ENCODE measurements at regions not wholly inside any gene's neighbourhood (a gene's known extent, or its start where the extent isn't known, plus 50 kb on each side); places are given as distances from the start of the nearest gene placed in this dataset.
A peak's percentile ranks its signal among the peaks of the same experiment; 100 is the strongest.

- H3K36me3 Mint-ChIP-seq (ENCODE audit: low read depth, unreplicated experiment), result no peaks in the 10 kb centered on the region
- Histone ChIP-seq H2AFZ (ENCODE audit: low read depth, low read length) (no peak overlapping the region), H3K79me2 (ENCODE audit: insufficient read depth, low read length) (no peaks in the 10 kb centered on the region), H3K4me3 (ENCODE audit: insufficient read depth, low read depth, low read length) (no peak overlapping the region), H3K9ac (ENCODE audit: low read length) (no peak overlapping the region), H3K9me3 (ENCODE audit: insufficient read depth, low read depth, low read length) (no peaks in the 10 kb centered on the region), H3K27ac (ENCODE audit: low read depth, low read length) (no peak overlapping the region), H4K20me1 (ENCODE audit: insufficient read depth, low read length) (no peaks in the 10 kb centered on the region), H3K27me3 (ENCODE audit: insufficient read depth, low read length) (no peaks in the 10 kb centered on the region), H3K4me2 (ENCODE audit: low read length) (no peak overlapping the region), H3K4me1 (ENCODE audit: insufficient read depth, low read length) (no peaks in the 10 kb centered on the region), H3K36me3 (ENCODE audit: insufficient read depth, low read length) (no peaks in the 10 kb centered on the region)
- H3K9me3 Mint-ChIP-seq (ENCODE audit: unreplicated experiment), result no peaks in the 10 kb centered on the region
- FAIRE-seq (no peak), DNase-seq (ENCODE audit: low read depth) (peak; percentile 2)
- no peaks in the 10 kb centered on the region for H3K4me1 Mint-ChIP-seq (ENCODE audit: low read depth, unreplicated experiment)
- no peak overlapping the region for H3K27ac Mint-ChIP-seq (ENCODE audit: unreplicated experiment)
- H3K27me3 Mint-ChIP-seq (ENCODE audit: low read depth, unreplicated experiment), result no peaks in the 10 kb centered on the region
- TF ChIP-seq EZH2 (IDR thresholded peaks at IDR 0.05; ENCODE audit: insufficient read depth, low read length) (no peak), CTCF (IDR thresholded peaks at IDR 0.05; ENCODE audit: insufficient read depth, low read depth, low read length) (no peak)
- no peak overlapping the region for H3K4me3 Mint-ChIP-seq (ENCODE audit: unreplicated experiment)
Observed at GRCh38 chr13:84362777-84363176, 480.5 kb upstream of the SLITRK1 start.

- Mint-ChIP-seq H3K27me3 (ENCODE audit: low read depth, unreplicated experiment) (no peaks in the 10 kb centered on the region), H3K4me3 (ENCODE audit: unreplicated experiment) (no peak overlapping the region), H3K9me3 (ENCODE audit: unreplicated experiment) (no peaks in the 10 kb centered on the region), H3K36me3 (ENCODE audit: low read depth, unreplicated experiment) (no peaks in the 10 kb centered on the region), H3K27ac (ENCODE audit: unreplicated experiment) (no peak overlapping the region), H3K4me1 (ENCODE audit: low read depth, unreplicated experiment) (no peaks in the 10 kb centered on the region)
- Histone ChIP-seq H3K79me2 (ENCODE audit: insufficient read depth, low read length) (no peaks in the 10 kb centered on the region), H3K27ac (ENCODE audit: low read depth, low read length) (no peak overlapping the region), H3K9me3 (ENCODE audit: insufficient read depth, low read depth, low read length) (no peaks in the 10 kb centered on the region), H3K36me3 (ENCODE audit: insufficient read depth, low read length) (no peaks in the 10 kb centered on the region), H4K20me1 (ENCODE audit: insufficient read depth, low read length) (no peaks in the 10 kb centered on the region), H3K27me3 (ENCODE audit: insufficient read depth, low read length) (no peaks in the 10 kb centered on the region), H3K4me2 (ENCODE audit: low read length) (no peak overlapping the region), H3K9ac (ENCODE audit: low read length) (no peak overlapping the region), H2AFZ (ENCODE audit: low read depth, low read length) (no peak overlapping the region), H3K4me3 (ENCODE audit: insufficient read depth, low read depth, low read length) (no peak overlapping the region), H3K4me1 (ENCODE audit: insufficient read depth, low read length) (no peaks in the 10 kb centered on the region)
- FAIRE-seq (no peak), DNase-seq (ENCODE audit: low read depth) (no peak)
- TF ChIP-seq CTCF (IDR thresholded peaks at IDR 0.05; ENCODE audit: insufficient read depth, low read depth, low read length), result no peak
- TF ChIP-seq EZH2 (IDR thresholded peaks at IDR 0.05; ENCODE audit: insufficient read depth, low read length), result no peak
Observed at GRCh38 chr13:84360822-84361221, 478.5 kb upstream of the SLITRK1 start.

GRCh38 chr13:84358601-84359000 is 476.3 kb upstream of the SLITRK1 start:
- no peaks in the 10 kb centered on the region for H3K4me1 ChIP-seq (ENCODE audit: insufficient read depth, low read length)
- Mint-ChIP-seq H3K4me1 (ENCODE audit: low read depth, unreplicated experiment) (no peaks in the 10 kb centered on the region), H3K27me3 (ENCODE audit: low read depth, unreplicated experiment) (no peaks in the 10 kb centered on the region), H3K9me3 (ENCODE audit: unreplicated experiment) (no peaks in the 10 kb centered on the region), H3K4me3 (ENCODE audit: unreplicated experiment) (no peak overlapping the region), H3K27ac (ENCODE audit: unreplicated experiment) (peak overlapping the region; percentile 4), H3K36me3 (ENCODE audit: low read depth, unreplicated experiment) (no peaks in the 10 kb centered on the region)
- no peak overlapping the region for H3K27ac ChIP-seq (ENCODE audit: low read depth, low read length)
- no peaks in the 10 kb centered on the region for H4K20me1 ChIP-seq (ENCODE audit: insufficient read depth, low read length)
- no peaks in the 10 kb centered on the region for H3K36me3 ChIP-seq (ENCODE audit: insufficient read depth, low read length)
- H2AFZ ChIP-seq (ENCODE audit: low read depth, low read length), result no peak overlapping the region
- no peaks in the 10 kb centered on the region for H3K79me2 ChIP-seq (ENCODE audit: insufficient read depth, low read length)
- TF ChIP-seq CTCF (IDR thresholded peaks at IDR 0.05; ENCODE audit: insufficient read depth, low read depth, low read length), result no peak
- TF ChIP-seq EZH2 (IDR thresholded peaks at IDR 0.05; ENCODE audit: insufficient read depth, low read length), result no peak
- no peak overlapping the region for H3K4me3 ChIP-seq (ENCODE audit: insufficient read depth, low read depth, low read length)
- H3K4me2 ChIP-seq (ENCODE audit: low read length), result no peak overlapping the region
- FAIRE-seq, result no peak
- H3K9ac ChIP-seq (ENCODE audit: low read length), result no peak overlapping the region
- DNase-seq (ENCODE audit: low read depth), result no peak
- H3K27me3 ChIP-seq (ENCODE audit: insufficient read depth, low read length), result no peaks in the 10 kb centered on the region
- no peaks in the 10 kb centered on the region for H3K9me3 ChIP-seq (ENCODE audit: insufficient read depth, low read depth, low read length)

Measured in astrocyte (in vitro differentiated cells and primary cell).